Vagina (tissue), 2 donors: ENCODE measurements at regions not wholly inside any gene's neighbourhood (a gene's known extent, or its start where the extent isn't known, plus 50 kb on each side); places are given as distances from the start of the nearest gene placed in this dataset.

Experiments used
- CTCF ChIP-seq, 3 experiments: fragments of 450-650 bp in 2 of 3; fragments of 200-600 bp in 1 of 3; sonication (generic) in 1 of 3; IDR thresholded peaks; one replicate each; pipeline ENCODE4 v1.5.1; 2017 to 2019; ENCODE audit warnings: antibody characterized with exemption in 3 of 3, mild to moderate bottlenecking in 2 of 3, moderate library complexity in 2 of 3
- POLR2AphosphoS5 ChIP-seq, 2 donors: sonication (generic); formaldehyde crosslinking; IDR thresholded peaks; one replicate each; pipeline ENCODE4 v1.9.0; 2017; ENCODE audit warnings: antibody characterized with exemption in 2 of 2, mild to moderate bottlenecking in 2 of 2, low read depth in 1 of 2; ENCODE audit not compliant: insufficient read depth in 1 of 2

DNA sequence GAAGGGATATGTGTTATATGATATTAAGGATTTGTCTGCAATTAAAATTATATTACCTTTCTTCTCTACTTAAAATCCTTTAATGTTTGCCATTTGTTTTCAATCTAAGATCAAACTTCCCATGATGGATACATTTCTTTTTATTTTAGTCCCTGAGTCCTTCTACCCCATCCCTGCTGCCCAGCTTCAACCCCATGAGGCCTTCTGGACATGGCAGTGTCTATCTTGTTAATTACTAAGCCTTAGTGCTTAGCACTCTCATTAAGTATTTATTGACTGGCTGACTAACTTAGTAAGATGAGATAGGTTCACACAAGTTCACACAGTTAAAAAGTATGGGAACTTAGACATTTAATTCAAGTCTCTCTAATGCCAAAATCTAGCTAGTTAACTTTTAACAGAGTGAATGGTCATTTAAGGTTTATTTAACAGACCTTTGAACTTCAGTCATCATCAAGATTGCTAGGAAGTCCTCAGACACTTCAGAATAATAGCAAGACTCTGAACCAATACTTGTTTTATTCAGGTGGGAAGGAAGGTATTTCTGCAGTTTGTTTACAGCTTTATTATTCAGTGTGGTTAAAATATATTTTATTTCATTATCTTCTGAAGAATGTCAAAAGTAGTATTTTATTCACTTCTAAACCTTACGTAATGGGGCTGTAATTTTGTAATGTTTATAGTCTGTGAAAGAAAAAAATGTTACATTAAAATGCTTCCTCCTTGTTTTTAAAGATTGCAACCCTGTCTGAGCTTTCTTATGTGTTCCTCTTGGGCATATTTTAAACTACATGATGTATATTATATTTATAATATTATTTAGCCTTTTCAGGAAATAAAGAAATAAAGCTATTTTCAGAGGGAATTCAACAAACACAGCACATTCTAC, 848.9 kb downstream of the REEP3 start:
- TF ChIP-seq CTCF (IDR thresholded peaks at IDR 0.05), result no peak
- TF ChIP-seq POLR2AphosphoS5 (IDR thresholded peaks at IDR 0.05; ENCODE audit: insufficient read depth in 1 of 2, low read depth in 1 of 2), result no peak
